Chondrocyte (in vitro differentiated cells): ENCODE measurements at regions not wholly inside any gene's neighbourhood (a gene's known extent, or its start where the extent isn't known, plus 50 kb on each side); places are given as distances from the start of the nearest gene placed in this dataset.

Source experiments
- DNase-seq: peaks from one replicate; pipeline ENCODE4 v3.0.0; 2021; ENCODE audit warnings: mixed read lengths, low spot score
- H3K27ac Mint-ChIP-seq: one replicate; pipeline ENCODE4 v1.8.0; 2021; ENCODE audit warnings: mild to moderate bottlenecking, moderate library complexity, mixed read lengths; ENCODE audit not compliant: unreplicated experiment
- H3K27me3 Mint-ChIP-seq: 2 replicates; pipeline ENCODE4 v1.8.0; 2021; ENCODE audit warnings: low read depth, mixed read lengths
- H3K36me3 Mint-ChIP-seq: 2 replicates; pipeline ENCODE4 v1.8.0; 2021; ENCODE audit warnings: low read depth, mixed read lengths
- H3K4me1 Mint-ChIP-seq: 2 replicates; pipeline ENCODE4 v1.8.0; 2021; ENCODE audit warnings: low read depth, mild to moderate bottlenecking, mixed read lengths
- H3K4me3 Mint-ChIP-seq: one replicate; pipeline ENCODE4 v1.8.0; 2021; ENCODE audit warnings: mild to moderate bottlenecking, moderate library complexity, mixed read lengths; ENCODE audit not compliant: unreplicated experiment
- H3K9me3 Mint-ChIP-seq: 2 replicates; pipeline ENCODE4 v1.8.0; 2021; ENCODE audit warnings: low read depth, mixed read lengths
- CTCF ChIP-seq: fragments of 200-600 bp; sonication (generic); IDR thresholded peaks from 2 replicates; pipeline ENCODE4 v1.5.0; 2021; ENCODE audit warnings: antibody characterized with exemption, mild to moderate bottlenecking, moderate library complexity

GRCh38 chr7:156061689-156062255 is 249.5 kb upstream of the SHH start:
- Mint-ChIP-seq H3K4me3 (no peak overlapping the region), H3K36me3 (no peaks in the 10 kb centered on the region), H3K4me1 (peaks cover 11% of the 10 kb centered on the region), H3K27me3 (peaks cover 7% of the 10 kb centered on the region), H3K27ac (no peak overlapping the region), H3K9me3 (peaks cover 15% of the 10 kb centered on the region)
- DNase-seq, result peak; percentile 59
- no peak for TF ChIP-seq CTCF

GRCh38 chr7:156060925-156061324 is 248.7 kb upstream of the SHH start:
- Mint-ChIP-seq H3K27ac (no peak overlapping the region), H3K36me3 (no peaks in the 10 kb centered on the region), H3K4me1 (peaks cover 11% of the 10 kb centered on the region), H3K4me3 (no peak overlapping the region), H3K27me3 (peaks cover 7% of the 10 kb centered on the region), H3K9me3 (peaks cover 15% of the 10 kb centered on the region)
- DNase-seq, result no peak
- TF ChIP-seq CTCF, result no peak

- no peak overlapping the region for H3K27ac Mint-ChIP-seq
- DNase-seq, result no peak
- H3K36me3 Mint-ChIP-seq, result no peaks in the 10 kb centered on the region
Observed at GRCh38 chr7:156059369-156059768, 247.1 kb upstream of the SHH start.

GRCh38 chr7:156058248-156058647 is 246.0 kb upstream of the SHH start:
- DNase-seq, result no peak
- Mint-ChIP-seq H3K9me3 (peaks cover 20% of the 10 kb centered on the region), H3K4me3 (no peak overlapping the region), H3K36me3 (no peaks in the 10 kb centered on the region), H3K27ac (no peak overlapping the region), H3K4me1 (no peaks in the 10 kb centered on the region), H3K27me3 (peaks cover 7% of the 10 kb centered on the region)
- no peak for TF ChIP-seq CTCF

More at GRCh38 chr7:156059369-156059768, 247.1 kb upstream of the SHH start:
- H3K4me3 Mint-ChIP-seq, result no peak overlapping the region
- no peak for TF ChIP-seq CTCF
- H3K27me3 Mint-ChIP-seq, result peaks cover 7% of the 10 kb centered on the region
- H3K4me1 Mint-ChIP-seq, result no peaks in the 10 kb centered on the region
- H3K9me3 Mint-ChIP-seq, result peaks cover 15% of the 10 kb centered on the region

GRCh38 chr7:156056534-156056933 is 244.3 kb upstream of the SHH start:
- Mint-ChIP-seq H3K27me3 (peaks cover 3% of the 10 kb centered on the region), H3K4me3 (no peak overlapping the region), H3K4me1 (no peaks in the 10 kb centered on the region), H3K36me3 (no peaks in the 10 kb centered on the region), H3K9me3 (peaks cover 20% of the 10 kb centered on the region), H3K27ac (no peak overlapping the region)
- TF ChIP-seq CTCF, result no peak
- no peak for DNase-seq
